Right kidney (tissue), 1 donor: ENCODE measurements at regions not wholly inside any gene's neighbourhood (a gene's known extent, or its start where the extent isn't known, plus 50 kb on each side); places are given as distances from the start of the nearest gene placed in this dataset.

Source experiments
- DNase-seq: peaks from one replicate; pipeline ENCODE4 v3.0.0-alpha.2; 2016

DNA sequence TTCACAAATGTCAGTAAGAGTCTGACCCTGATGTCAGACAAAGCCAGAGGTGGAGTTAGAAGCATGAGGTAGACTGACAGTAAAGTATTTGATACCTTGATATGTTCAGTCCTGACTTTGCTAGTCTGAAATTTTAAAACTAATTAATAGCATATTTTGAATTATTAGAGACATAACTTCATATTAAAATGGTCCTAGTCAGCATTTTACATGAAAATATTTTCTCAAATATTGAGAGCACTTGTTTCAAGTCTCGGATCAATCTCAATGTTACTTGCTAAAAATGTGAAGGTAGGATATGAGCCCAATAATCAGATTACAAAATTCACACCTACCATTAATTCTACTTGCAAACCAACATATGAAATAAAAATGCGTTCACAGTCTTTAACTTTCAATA lies 58.1 kb upstream of the TTC14 start:
- DNase-seq: no peak

DNA sequence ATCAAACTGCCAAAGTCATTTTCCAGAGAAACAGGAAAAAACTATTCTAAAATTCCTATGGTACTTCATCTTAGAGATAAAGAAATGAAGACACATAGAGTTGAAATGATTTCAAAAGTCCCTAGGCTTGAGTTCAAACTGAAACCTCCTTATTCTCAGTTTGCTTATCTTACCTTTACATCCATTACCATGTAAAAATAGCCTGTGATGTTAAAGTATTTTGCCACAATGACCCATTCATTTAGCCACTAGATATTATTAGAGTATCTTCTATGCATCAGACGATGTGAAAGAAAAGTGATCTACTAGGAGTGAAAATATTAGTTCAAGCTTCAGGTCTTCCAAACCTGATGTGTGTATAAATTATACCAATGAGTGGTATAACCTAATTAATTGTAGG lies 55.1 kb upstream of the TTC14 start:
- DNase-seq: no peak

DNA sequence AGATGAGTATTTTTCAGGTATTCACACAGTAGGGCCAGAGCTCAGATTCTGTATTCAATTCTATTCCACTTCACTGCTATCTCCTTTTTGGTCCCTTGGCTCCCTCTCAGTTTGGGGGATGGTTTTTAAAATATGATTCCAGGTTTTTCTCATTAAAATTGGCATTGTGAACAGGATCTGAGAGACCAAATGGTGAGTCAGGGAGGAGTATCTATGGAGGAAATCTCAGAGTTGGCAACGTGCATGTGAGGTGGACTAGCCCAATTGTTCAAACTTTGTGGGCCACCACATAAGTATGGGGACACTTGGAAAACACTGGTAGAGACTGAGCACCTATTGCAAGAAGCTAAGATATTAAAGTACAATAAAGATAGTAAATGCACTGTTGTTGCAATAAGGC lies 53.9 kb upstream of the TTC14 start:
- DNase-seq: no peak
